ENCODE measurements at regions not wholly inside any gene's neighbourhood (a gene's known extent, or its start where the extent isn't known, plus 50 kb on each side); places are given as distances from the start of the nearest gene placed in this dataset.

GRCh38 chr6:150672800-150673199, 73.1 kb downstream of the PLEKHG1 start:
- Mint-ChIP-seq H3K27me3 (no peaks in the 10 kb centered on the region), H3K4me1 (peaks cover 21 to 46% (median 29%) of the 10 kb centered on the region in 3 donors), H3K9me3 (no peaks in the 10 kb centered on the region), H3K4me3 (no peak overlapping the region), H3K36me3 (peaks cover 17% of the 10 kb centered on the region), H3K27ac (peak overlapping the region in 1 of 3 donors; percentile 49)

- H3K9me3 Mint-ChIP-seq: no peaks in the 10 kb centered on the region
- H3K36me3 Mint-ChIP-seq: peaks cover 17% of the 10 kb centered on the region
- no peak overlapping the region for H3K4me3 Mint-ChIP-seq
- peak overlapping the region in 1 of 3 donors; percentile 54 for H3K27ac Mint-ChIP-seq
- no peaks in the 10 kb centered on the region for H3K27me3 Mint-ChIP-seq
- H3K4me1 Mint-ChIP-seq: peaks cover 21 to 36% (median 22%) of the 10 kb centered on the region in 3 donors
Observed at GRCh38 chr6:150673720-150674346, 74.1 kb downstream of the PLEKHG1 start.

- H3K27ac Mint-ChIP-seq: no peak overlapping the region
- no peaks in the 10 kb centered on the region for H3K27me3 Mint-ChIP-seq
- H3K4me1 Mint-ChIP-seq: peaks cover 26 to 50% (median 31%) of the 10 kb centered on the region in 3 donors
- peaks cover 13% of the 10 kb centered on the region for H3K36me3 Mint-ChIP-seq
- H3K4me3 Mint-ChIP-seq: no peak overlapping the region
- H3K9me3 Mint-ChIP-seq: no peaks in the 10 kb centered on the region
Observed at GRCh38 chr6:150676344-150676743, 76.7 kb downstream of the PLEKHG1 start.

GRCh38 chr6:150676772-150677171, 77.1 kb downstream of the PLEKHG1 start:
- H3K9me3 Mint-ChIP-seq: no peaks in the 10 kb centered on the region
- H3K4me3 Mint-ChIP-seq: no peak overlapping the region
- H3K36me3 Mint-ChIP-seq: peaks cover 13% of the 10 kb centered on the region
- peak overlapping the region in 1 of 3 donors; percentile 11 for H3K27ac Mint-ChIP-seq
- H3K27me3 Mint-ChIP-seq: no peaks in the 10 kb centered on the region
- peaks cover 28 to 52% (median 32%) of the 10 kb centered on the region in 3 donors for H3K4me1 Mint-ChIP-seq

GRCh38 chr6:150680510-150680909, 80.8 kb downstream of the PLEKHG1 start:
- H3K4me3 Mint-ChIP-seq: no peak overlapping the region
- H3K4me1 Mint-ChIP-seq: peaks cover 53 to 71% (median 59%) of the 10 kb centered on the region in 3 donors
- H3K27ac Mint-ChIP-seq: peak overlapping the region in 2 of 3 donors; percentile 67 to 90
- H3K27me3 Mint-ChIP-seq: no peaks in the 10 kb centered on the region
- H3K9me3 Mint-ChIP-seq: no peaks in the 10 kb centered on the region
- H3K36me3 Mint-ChIP-seq: peaks cover 8% of the 10 kb centered on the region

DNA sequence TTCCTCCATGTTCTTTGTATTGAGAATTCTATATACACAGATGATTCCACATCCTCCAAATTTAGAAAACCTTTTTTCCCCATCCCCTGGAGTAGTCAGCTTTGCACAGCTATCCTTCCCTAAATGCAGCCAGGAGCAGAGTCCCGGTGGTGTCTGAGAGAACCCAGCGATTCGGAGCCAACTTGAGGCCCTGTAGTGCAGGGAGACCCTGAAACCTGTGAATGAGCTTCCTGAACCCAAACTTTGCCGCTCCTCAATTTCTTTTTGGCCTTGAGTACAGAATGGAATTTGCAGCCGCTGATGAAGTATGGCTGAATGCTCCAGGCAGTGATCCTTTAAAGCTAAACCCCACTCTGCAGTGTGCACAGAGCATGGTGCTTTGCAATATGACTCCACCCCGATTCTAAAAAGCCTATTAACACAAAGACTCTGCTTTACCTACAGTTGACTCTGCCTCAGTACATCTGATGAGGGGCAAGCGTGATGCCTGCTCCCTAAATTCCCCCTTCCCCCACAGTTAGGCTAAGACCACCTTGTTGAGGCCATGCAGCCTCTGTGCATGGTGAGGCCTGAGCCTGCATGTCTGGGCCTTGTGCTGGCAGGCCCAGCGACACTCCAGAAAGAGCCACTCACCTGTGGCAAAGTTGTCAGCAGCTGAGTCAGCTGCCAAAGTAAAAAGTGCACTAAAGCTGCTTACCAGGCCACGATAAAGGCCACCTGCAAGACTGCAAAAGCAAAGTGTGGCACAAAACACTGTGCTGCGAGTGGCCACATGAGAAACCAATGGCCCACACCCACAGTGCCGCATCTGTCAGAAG, 82.1 kb downstream of the PLEKHG1 start:
- Mint-ChIP-seq H3K4me3 (peak overlapping the region in 2 of 4 donors; percentile 43 to 64), H3K4me1 (peaks cover 61 to 71% (median 69%) of the 10 kb centered on the region in 3 donors), H3K9me3 (no peaks in the 10 kb centered on the region), H3K27ac (peak overlapping the region; percentile 47 to 90 (median 48)), H3K27me3 (no peaks in the 10 kb centered on the region), H3K36me3 (peaks cover 4% of the 10 kb centered on the region)

DNA sequence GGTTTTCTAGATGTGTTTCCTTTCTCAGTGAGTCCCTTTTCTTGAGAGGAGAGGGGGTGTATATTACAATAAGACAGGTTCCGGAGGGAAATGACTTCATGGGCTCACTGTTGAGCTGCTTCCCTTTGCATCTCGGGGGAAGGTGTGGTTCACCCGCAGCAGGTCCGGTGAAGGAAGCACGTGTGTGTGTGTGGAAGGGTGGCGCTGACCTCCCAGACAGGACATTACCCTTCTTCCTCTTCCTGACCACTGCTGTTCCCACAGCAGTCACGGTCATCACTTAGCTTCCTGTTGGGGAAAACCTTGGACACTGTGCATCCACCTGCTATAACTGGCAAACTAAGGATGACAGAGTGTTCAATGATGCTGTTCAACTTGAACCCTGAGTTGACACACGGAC, 83.6 kb downstream of the PLEKHG1 start:
- Mint-ChIP-seq H3K9me3 (no peaks in the 10 kb centered on the region), H3K27me3 (no peaks in the 10 kb centered on the region), H3K27ac (peak overlapping the region; percentile 77 to 92 (median 86)), H3K4me1 (peaks cover 66 to 73% (median 73%) of the 10 kb centered on the region in 3 donors), H3K4me3 (peak overlapping the region; percentile 41 to 68 (median 58)), H3K36me3 (no peaks in the 10 kb centered on the region)

GRCh38 chr6:150684161-150684560, 84.5 kb downstream of the PLEKHG1 start:
- H3K27ac Mint-ChIP-seq: peak overlapping the region; percentile 36 to 93 (median 77)

GRCh38 chr6:150684714-150685459, 85.2 kb downstream of the PLEKHG1 start:
- H3K36me3 Mint-ChIP-seq: no peaks in the 10 kb centered on the region
- peaks cover 71 to 74% (median 73%) of the 10 kb centered on the region in 3 donors for H3K4me1 Mint-ChIP-seq
- H3K9me3 Mint-ChIP-seq: no peaks in the 10 kb centered on the region
- H3K27me3 Mint-ChIP-seq: no peaks in the 10 kb centered on the region
- peak overlapping the region; percentile 36 to 78 (median 64) for H3K4me3 Mint-ChIP-seq
- peak overlapping the region; percentile 36 to 93 (median 77) for H3K27ac Mint-ChIP-seq

More at GRCh38 chr6:150684161-150684560, 84.5 kb downstream of the PLEKHG1 start:
- peaks cover 72 to 76% (median 73%) of the 10 kb centered on the region in 3 donors for H3K4me1 Mint-ChIP-seq
- no peaks in the 10 kb centered on the region for H3K9me3 Mint-ChIP-seq
- no peaks in the 10 kb centered on the region for H3K27me3 Mint-ChIP-seq
- peak overlapping the region; percentile 36 to 78 (median 66) for H3K4me3 Mint-ChIP-seq
- H3K36me3 Mint-ChIP-seq: no peaks in the 10 kb centered on the region

DNA sequence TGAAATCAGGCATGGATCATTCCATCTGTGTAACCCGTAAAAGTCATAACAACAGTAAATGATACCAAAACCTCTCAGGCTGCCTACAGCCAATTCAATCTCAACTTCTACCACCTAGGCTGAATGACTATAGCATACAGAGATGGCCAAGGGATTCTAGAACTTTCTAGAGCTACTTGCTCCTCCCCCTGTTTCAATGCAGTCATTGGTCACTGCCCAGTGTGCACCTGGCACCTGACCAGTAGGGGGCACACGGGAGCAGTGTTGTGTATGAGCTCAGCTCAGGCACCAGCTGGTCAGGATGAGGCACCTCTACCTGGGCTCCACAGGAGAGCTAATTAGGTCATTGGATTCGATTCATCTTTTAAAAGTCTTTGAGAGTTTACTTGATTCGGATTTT, 86.2 kb downstream of the PLEKHG1 start:
- peak overlapping the region in 3 of 4 donors; percentile 27 to 80 (median 71) for H3K4me3 Mint-ChIP-seq
- H3K27ac Mint-ChIP-seq: peak overlapping the region; percentile 39 to 93 (median 77)
- H3K27me3 Mint-ChIP-seq: no peaks in the 10 kb centered on the region
- H3K36me3 Mint-ChIP-seq: no peaks in the 10 kb centered on the region
- peaks cover 71 to 78% (median 74%) of the 10 kb centered on the region in 3 donors for H3K4me1 Mint-ChIP-seq
- no peaks in the 10 kb centered on the region for H3K9me3 Mint-ChIP-seq

GRCh38 chr6:150686566-150686965, 86.9 kb downstream of the PLEKHG1 start:
- peak overlapping the region in 3 of 4 donors; percentile 60 to 80 (median 71) for H3K4me3 Mint-ChIP-seq
- peak overlapping the region in 2 of 3 donors; percentile 77 to 93 for H3K27ac Mint-ChIP-seq
- H3K9me3 Mint-ChIP-seq: no peaks in the 10 kb centered on the region
- no peaks in the 10 kb centered on the region for H3K36me3 Mint-ChIP-seq
- H3K4me1 Mint-ChIP-seq: peaks cover 72 to 79% (median 75%) of the 10 kb centered on the region in 3 donors
- H3K27me3 Mint-ChIP-seq: no peaks in the 10 kb centered on the region

- H3K27me3 Mint-ChIP-seq: no peaks in the 10 kb centered on the region
- peaks cover 70 to 73% (median 73%) of the 10 kb centered on the region in 3 donors for H3K4me1 Mint-ChIP-seq
- H3K4me3 Mint-ChIP-seq: peak overlapping the region in 3 of 4 donors; percentile 60 to 79 (median 61)
Observed at GRCh38 chr6:150687508-150687907, 87.8 kb downstream of the PLEKHG1 start.

GRCh38 chr6:150689900-150690590, 90.4 kb downstream of the PLEKHG1 start:
- H3K4me3 Mint-ChIP-seq: peak overlapping the region in 3 of 4 donors; percentile 50 to 91 (median 85)

More at GRCh38 chr6:150687508-150687907, 87.8 kb downstream of the PLEKHG1 start:
- H3K36me3 Mint-ChIP-seq: peaks cover 2% of the 10 kb centered on the region
- no peaks in the 10 kb centered on the region for H3K9me3 Mint-ChIP-seq
- H3K27ac Mint-ChIP-seq: peak overlapping the region in 2 of 3 donors; percentile 77 to 93

DNA sequence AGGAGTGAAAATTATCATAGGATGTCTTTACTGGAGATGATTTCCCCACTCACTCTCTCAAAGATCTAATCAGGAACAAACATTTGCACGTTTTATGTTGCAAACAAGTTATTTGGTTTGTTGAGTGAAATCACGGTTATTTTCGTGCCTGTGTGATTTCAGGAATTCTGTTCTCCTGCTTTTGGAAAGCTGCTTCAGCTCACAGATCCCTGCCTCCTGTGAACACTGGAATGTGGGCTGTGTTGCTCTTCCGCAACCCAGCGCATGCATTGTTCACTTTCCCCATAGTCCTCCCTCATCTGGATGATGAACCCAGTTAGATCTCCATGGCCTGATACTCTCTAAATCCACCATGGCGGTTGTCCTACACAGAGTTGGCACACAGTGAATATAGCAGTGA, 91.0 kb downstream of the PLEKHG1 start:
- H3K36me3 Mint-ChIP-seq: peaks cover 5% of the 10 kb centered on the region
- H3K27me3 Mint-ChIP-seq: no peaks in the 10 kb centered on the region
- peaks cover 59 to 64% (median 64%) of the 10 kb centered on the region in 3 donors for H3K4me1 Mint-ChIP-seq
- H3K4me3 Mint-ChIP-seq: peak overlapping the region in 3 of 4 donors; percentile 50 to 91 (median 85)
- peak overlapping the region; percentile 69 to 88 (median 84) for H3K27ac Mint-ChIP-seq
- H3K9me3 Mint-ChIP-seq: no peaks in the 10 kb centered on the region

More at GRCh38 chr6:150689900-150690590, 90.4 kb downstream of the PLEKHG1 start:
- Mint-ChIP-seq H3K9me3 (no peaks in the 10 kb centered on the region), H3K27ac (peak overlapping the region; percentile 69 to 88 (median 84)), H3K27me3 (no peaks in the 10 kb centered on the region), H3K36me3 (peaks cover 5% of the 10 kb centered on the region), H3K4me1 (peaks cover 62 to 65% (median 64%) of the 10 kb centered on the region in 3 donors)
